K562 (cell line): ENCODE measurements at regions not wholly inside any gene's neighbourhood (a gene's known extent, or its start where the extent isn't known, plus 50 kb on each side); places are given as distances from the start of the nearest gene placed in this dataset.
A peak's percentile ranks its signal among the peaks of the same experiment; 100 is the strongest.

Source experiments
- ARID2 ChIP-seq: fragments of 450-650 bp; IDR thresholded peaks from 2 replicates; pipeline ENCODE4 v1.6.1; 2017; ENCODE audit warnings: antibody characterized with exemption, mild to moderate bottlenecking
- CBX8 ChIP-seq: fragments of 200-600 bp; sonication (generic); IDR thresholded peaks from 2 replicates; pipeline ENCODE4 v1.6.1; 2012; ENCODE audit warnings: borderline replicate concordance, mixed run types, low read depth, mild to moderate bottlenecking, moderate library complexity, mixed read lengths, low read length, control low read depth, inconsistent platforms; ENCODE audit not compliant: poor library complexity, severe bottlenecking; ENCODE audit errors: extremely low read depth
- EP400 ChIP-seq: fragments of 450-650 bp; IDR thresholded peaks from 2 replicates; pipeline ENCODE4 v1.6.1; 2017; ENCODE audit warnings: antibody characterized with exemption, mild to moderate bottlenecking, moderate library complexity
- FOSL1 ChIP-seq: fragments of 200-800 bp; sonication (Bioruptor generic); conservative IDR thresholded peaks from 2 replicates; pipeline ENCODE4 v1.6.1; 2016; ENCODE audit warnings: missing genetic modification characterization, missing compliant biosample characterization
- GATAD2A ChIP-seq: fragments of 450-650 bp; IDR thresholded peaks from 2 replicates; pipeline ENCODE4 v1.6.1; 2017
- GTF2E2 ChIP-seq: fragments of 200-800 bp; sonication (Bioruptor generic); IDR thresholded peaks from 2 replicates; pipeline ENCODE4 v1.6.1; 2016; ENCODE audit warnings: missing genetic modification characterization, missing compliant biosample characterization
- KLF13 ChIP-seq: fragments of 450-650 bp; IDR thresholded peaks from 2 replicates; pipeline ENCODE4 v1.6.1; 2016; ENCODE audit warnings: missing genetic modification characterization, low read depth, mild to moderate bottlenecking, missing compliant biosample characterization, moderate library complexity, borderline replicate concordance
- LARP7 ChIP-seq: fragments of 450-650 bp; IDR thresholded peaks from 2 replicates; pipeline ENCODE4 v1.6.1; 2016
- MAFF ChIP-seq: IDR thresholded peaks from 2 replicates; pipeline ENCODE4 v1.6.1; 2012; ENCODE audit warnings: low read length, improper control_type of control experiment
- MITF ChIP-seq: IDR thresholded peaks from 2 replicates; pipeline ENCODE4 v1.6.1; 2014; ENCODE audit warnings: antibody characterized with exemption
- NCOR1 ChIP-seq: fragments of 450-650 bp; IDR thresholded peaks from 2 replicates; pipeline ENCODE4 v1.6.1; 2016; ENCODE audit warnings: mild to moderate bottlenecking, moderate library complexity
- POLR2B ChIP-seq: fragments of 450-650 bp; IDR thresholded peaks from 2 replicates; pipeline ENCODE4 v1.6.1; 2018; ENCODE audit warnings: low read depth; ENCODE audit not compliant: partially characterized antibody
- RAD21 ChIP-seq, 2 experiments: fragments of 250-450 bp in 1 of 2; fragments of 450-650 bp in 1 of 2; sonication (Bioruptor Pico) in 1 of 2; formaldehyde crosslinking in 1 of 2; IDR thresholded peaks in 1 of 2; conservative IDR thresholded peaks in 1 of 2; 2 replicates each; pipeline versions ENCODE4 v1.4.0 to v1.8.0; 2020 to 2022; ENCODE audit warnings: mild to moderate bottlenecking in 2 of 2, moderate library complexity in 1 of 2
- RCOR1 ChIP-seq, 2 experiments: IDR thresholded peaks; 2 replicates each; pipeline ENCODE4 v1.6.1; 2012; ENCODE audit warnings: low read depth in 2 of 2, low read length in 2 of 2, borderline replicate concordance in 1 of 2, improper control_type of control experiment in 1 of 2
- RFX5 ChIP-seq: IDR thresholded peaks from 2 replicates; pipeline ENCODE4 v1.6.1; 2011; ENCODE audit warnings: low read depth, mild to moderate bottlenecking, improper control_type of control experiment, low read length
- RFX7 ChIP-seq: fragments of 250-450 bp; sonication (Bioruptor Pico); IDR thresholded peaks from 2 replicates; pipeline ENCODE4 v1.5.1; 2021; ENCODE audit warnings: mild to moderate bottlenecking
- SPI1 ChIP-seq: IDR thresholded peaks from 2 replicates; pipeline ENCODE4 v1.6.1; 2011; ENCODE audit warnings: low read depth, low read length, control low read depth, borderline replicate concordance
- SUPT5H ChIP-seq: fragments of 450-650 bp; IDR thresholded peaks from 2 replicates; pipeline ENCODE4 v1.6.1; 2016
- TAF1 ChIP-seq: IDR thresholded peaks from 2 replicates; pipeline ENCODE4 v1.6.1; 2011; ENCODE audit warnings: mild to moderate bottlenecking, low read length, moderate library complexity; ENCODE audit not compliant: insufficient read depth, control insufficient read depth, severe bottlenecking; ENCODE audit errors: extremely low read depth
- ZBTB34 ChIP-seq: fragments of 250-450 bp; sonication (Bioruptor Pico); IDR thresholded peaks from 2 replicates; pipeline ENCODE4 v1.8.0; 2021; ENCODE audit warnings: mild to moderate bottlenecking, moderate library complexity
- ZC3H4 ChIP-seq: sonication (generic); formaldehyde crosslinking; IDR thresholded peaks from 2 replicates; pipeline ENCODE4 v1.9.0; 2021; ENCODE audit warnings: missing genetic modification reagents, borderline replicate concordance
- ZNF140 ChIP-seq: fragments of 250-450 bp; sonication (Bioruptor Pico); IDR thresholded peaks from 2 replicates; pipeline ENCODE4 v1.8.0; 2021; ENCODE audit warnings: moderate library complexity, mild to moderate bottlenecking, inconsistent platforms
- ZNF395 ChIP-seq: fragments of 200-800 bp; sonication (Bioruptor generic); IDR thresholded peaks from 2 replicates; pipeline ENCODE4 v1.6.1; 2017; ENCODE audit warnings: missing genetic modification characterization, missing compliant biosample characterization
- ZNF431 ChIP-seq: sonication (generic); formaldehyde crosslinking; IDR thresholded peaks from 2 replicates; pipeline ENCODE4 v1.8.0; 2022; ENCODE audit warnings: mild to moderate bottlenecking, missing genetic modification reagents
- ZNF586 ChIP-seq: fragments of 450-650 bp; formaldehyde crosslinking; conservative IDR thresholded peaks from 2 replicates; pipeline ENCODE4 v1.4.0; 2020; ENCODE audit warnings: mild to moderate bottlenecking, moderate library complexity
- ZNF76 ChIP-seq: fragments of 250-450 bp; sonication (Bioruptor Pico); IDR thresholded peaks from 2 replicates; pipeline ENCODE4 v1.4.0; 2020; ENCODE audit warnings: mild to moderate bottlenecking, moderate library complexity, borderline replicate concordance

DNA sequence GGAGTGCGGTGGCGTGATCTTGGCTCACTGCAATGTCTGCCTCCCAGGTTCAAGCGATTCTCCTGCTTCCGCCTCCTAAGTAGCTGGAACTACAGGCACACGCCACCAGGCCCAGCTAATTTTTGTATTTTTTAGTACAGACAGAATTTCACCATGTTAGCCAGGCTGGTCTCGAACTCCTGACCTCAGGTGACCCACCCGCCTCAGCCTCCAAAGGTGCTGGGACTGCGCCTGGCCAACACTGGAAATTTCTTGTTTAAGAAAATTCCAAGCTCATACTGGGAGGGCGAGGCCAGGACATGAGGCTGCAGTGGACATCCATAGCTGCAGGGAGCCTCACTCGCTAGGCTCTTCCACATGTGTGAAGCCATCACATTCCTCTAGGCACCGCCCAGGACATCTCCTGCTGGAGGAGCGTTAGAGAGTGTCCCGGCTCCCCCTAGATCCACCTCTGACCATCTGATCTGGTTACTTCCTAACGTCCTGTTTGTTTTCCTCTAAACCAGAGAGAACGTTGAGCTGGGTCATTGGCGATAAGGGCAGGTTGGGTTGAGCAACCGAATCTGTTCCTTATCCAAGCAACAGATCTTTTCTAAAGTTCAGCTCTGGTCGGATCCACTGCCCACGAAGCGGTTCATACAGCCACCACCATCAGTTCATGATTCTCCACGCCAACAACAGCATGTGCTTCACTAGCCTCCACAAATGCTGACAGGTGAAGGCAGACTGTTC, 108.2 kb upstream of the MED13L start (continued):
- TF ChIP-seq ZNF395 (CRISPR knock-in tag) (peak; percentile 89), FOSL1 (tag) (peak; percentile 47), RAD21 (CRISPR knock-in tag; conservative IDR thresholded peaks at IDR 0.05 in 1 of 2, IDR thresholded peaks at IDR 0.05 in 1 of 2) (peak; percentile 32 to 50; a peak in 3 of 4 replicates), SUPT5H (no peak; the same call in 1 of the 2 replicates), RCOR1 (IDR thresholded peaks at IDR 0.05; ENCODE audit: borderline replicate concordance in 1 of 2, low read depth in 2 of 2, low read length in 2 of 2) (peak in 1 of 2 experiments; percentile 97; a peak in 2 of 4 replicates), ZC3H4 (CRISPR knock-in tag) (no peak), KLF13 (tag) (no peak), TAF1 (no peak), MAFF (peak; percentile 33; the same call in 1 of the 2 replicates), SPI1 (peak; percentile 34; the same call in 1 of the 2 replicates), ZNF76 (no peak), RFX5 (no peak), NCOR1 (peak; percentile 87), POLR2B (no peak), ZNF586 (CRISPR knock-in tag) (no peak), RFX7 (CRISPR knock-in tag) (no peak), CBX8 (no peak), LARP7 (no peak), ZBTB34 (no peak), MITF (peak; percentile 77), ARID2 (no peak), GATAD2A (peak; percentile 64; the same call in 1 of the 2 replicates), ZNF431 (CRISPR knock-in tag) (no peak), GTF2E2 (tag) (no peak; the same call in 1 of the 2 replicates), ZNF140 (CRISPR knock-in tag) (no peak), EP400 (no peak; the same call in 1 of the 2 replicates)
